GM12865 (cell line): ENCODE measurements at regions not wholly inside any gene's neighbourhood (a gene's known extent, or its start where the extent isn't known, plus 50 kb on each side); places are given as distances from the start of the nearest gene placed in this dataset.

Experiments
- DNase-seq: peaks from one replicate; pipeline ENCODE4 v3.0.0; 2010; ENCODE audit warnings: low read depth
- H3K4me3 ChIP-seq: 2 replicates; pipeline ENCODE4 v1.5.1; 2011; ENCODE audit warnings: mild to moderate bottlenecking, low read depth, low read length, control low read depth
- CTCF ChIP-seq: IDR thresholded peaks from 2 replicates; pipeline ENCODE4 v1.5.1; 2011; ENCODE audit warnings: low read length, control low read depth, low read depth, inconsistent platforms; ENCODE audit not compliant: insufficient read depth; ENCODE audit errors: missing control alignments

GRCh38 chr5:21642312-21642711 is 1210.8 kb downstream of the CDH12 start:
- no peak overlapping the region for H3K4me3 ChIP-seq
- no peak for DNase-seq
- TF ChIP-seq CTCF = no peak

GRCh38 chr5:21623831-21624230 is 1229.3 kb downstream of the CDH12 start:
- DNase-seq = no peak
- no peak overlapping the region for H3K4me3 ChIP-seq

GRCh38 chr5:21615195-21615765 is 1237.9 kb downstream of the CDH12 start:
- no peak overlapping the region for H3K4me3 ChIP-seq
- no peak for TF ChIP-seq CTCF
- DNase-seq = no peak

More at GRCh38 chr5:21623831-21624230, 1229.3 kb downstream of the CDH12 start:
- no peak for TF ChIP-seq CTCF

- DNase-seq = no peak
- H3K4me3 ChIP-seq = no peak overlapping the region
- no peak for TF ChIP-seq CTCF
Measured at GRCh38 chr5:21613971-21614488, 1239.1 kb downstream of the CDH12 start.

GRCh38 chr5:21603796-21604195 is 1249.3 kb downstream of the CDH12 start:
- H3K4me3 ChIP-seq = no peak overlapping the region
- no peak for TF ChIP-seq CTCF
- no peak for DNase-seq

- no peak for TF ChIP-seq CTCF
- H3K4me3 ChIP-seq = no peak overlapping the region
- no peak for DNase-seq
Measured at GRCh38 chr5:21594566-21594965, 1258.6 kb downstream of the CDH12 start.

GRCh38 chr5:21593261-21593660 is 1259.9 kb downstream of the CDH12 start:
- no peak for DNase-seq
- no peak for TF ChIP-seq CTCF
- H3K4me3 ChIP-seq = no peak overlapping the region
